ENCODE measurements at regions not wholly inside any gene's neighbourhood (a gene's known extent, or its start where the extent isn't known, plus 50 kb on each side); places are given as distances from the start of the nearest gene placed in this dataset.

GRCh38 chr2:65625982-65626381 is 193.6 kb upstream of the SPRED2 start:
- H3K27ac ChIP-seq (ENCODE audit: insufficient read depth, low read depth, low read length, poor library complexity, severe bottlenecking), result no peak overlapping the region
- no peak overlapping the region for H3K4me3 ChIP-seq (ENCODE audit: insufficient read depth, low read depth, low read length)
- H3K9me3 ChIP-seq (ENCODE audit: control insufficient read depth, low read length), result no peaks in the 10 kb centered on the region
- no peaks in the 10 kb centered on the region for H3K4me1 ChIP-seq (ENCODE audit: control insufficient read depth, insufficient read depth, low read length)
- no peaks in the 10 kb centered on the region for H3K27me3 ChIP-seq (ENCODE audit: control insufficient read depth, insufficient read depth, low read length, poor library complexity, severe bottlenecking)
- no peaks in the 10 kb centered on the region for H3K36me3 ChIP-seq (ENCODE audit: control insufficient read depth, insufficient read depth, low read length)

- Histone ChIP-seq H3K9me3 (ENCODE audit: control insufficient read depth, low read length) (no peaks in the 10 kb centered on the region), H3K4me3 (ENCODE audit: insufficient read depth, low read depth, low read length) (no peak overlapping the region), H3K4me1 (ENCODE audit: control insufficient read depth, insufficient read depth, low read length) (no peaks in the 10 kb centered on the region), H3K27me3 (ENCODE audit: control insufficient read depth, insufficient read depth, low read length, poor library complexity, severe bottlenecking) (no peaks in the 10 kb centered on the region), H3K36me3 (ENCODE audit: control insufficient read depth, insufficient read depth, low read length) (no peaks in the 10 kb centered on the region), H3K27ac (ENCODE audit: insufficient read depth, low read depth, low read length, poor library complexity, severe bottlenecking) (no peak overlapping the region)
- WGBS, 2 experiments, result 95 to 97% methylated on average over 2 to 4 of the region's 4 CpGs
Measured at GRCh38 chr2:65622951-65623535, 190.6 kb upstream of the SPRED2 start.

- WGBS, 2 experiments, result 80 to 92% methylated on average over 1 of the region's 1 CpG
- no peak overlapping the region for H3K4me3 ChIP-seq (ENCODE audit: insufficient read depth, low read depth, low read length)
- H3K27ac ChIP-seq (ENCODE audit: insufficient read depth, low read depth, low read length, poor library complexity, severe bottlenecking), result no peak overlapping the region
- no peaks in the 10 kb centered on the region for H3K9me3 ChIP-seq (ENCODE audit: control insufficient read depth, low read length)
- H3K27me3 ChIP-seq (ENCODE audit: control insufficient read depth, insufficient read depth, low read length, poor library complexity, severe bottlenecking), result no peaks in the 10 kb centered on the region
- H3K36me3 ChIP-seq (ENCODE audit: control insufficient read depth, insufficient read depth, low read length), result no peaks in the 10 kb centered on the region
- H3K4me1 ChIP-seq (ENCODE audit: control insufficient read depth, insufficient read depth, low read length), result no peaks in the 10 kb centered on the region
Measured at GRCh38 chr2:65622499-65622898, 190.1 kb upstream of the SPRED2 start.

- H3K27me3 ChIP-seq (ENCODE audit: control insufficient read depth, insufficient read depth, low read length, poor library complexity, severe bottlenecking), result no peaks in the 10 kb centered on the region
- H3K4me1 ChIP-seq (ENCODE audit: control insufficient read depth, insufficient read depth, low read length), result no peaks in the 10 kb centered on the region
- 85 to 96% methylated on average over 1 of the region's 1 CpG for WGBS, 2 experiments
- H3K36me3 ChIP-seq (ENCODE audit: control insufficient read depth, insufficient read depth, low read length), result no peaks in the 10 kb centered on the region
- no peaks in the 10 kb centered on the region for H3K9me3 ChIP-seq (ENCODE audit: control insufficient read depth, low read length)
- H3K4me3 ChIP-seq (ENCODE audit: insufficient read depth, low read depth, low read length), result no peak overlapping the region
- no peak overlapping the region for H3K27ac ChIP-seq (ENCODE audit: insufficient read depth, low read depth, low read length, poor library complexity, severe bottlenecking)
Measured at GRCh38 chr2:65620524-65620923, 188.1 kb upstream of the SPRED2 start.

- Histone ChIP-seq H3K36me3 (ENCODE audit: control insufficient read depth, insufficient read depth, low read length) (no peaks in the 10 kb centered on the region), H3K4me3 (ENCODE audit: insufficient read depth, low read depth, low read length) (no peak overlapping the region), H3K27ac (ENCODE audit: insufficient read depth, low read depth, low read length, poor library complexity, severe bottlenecking) (no peak overlapping the region), H3K27me3 (ENCODE audit: control insufficient read depth, insufficient read depth, low read length, poor library complexity, severe bottlenecking) (no peaks in the 10 kb centered on the region), H3K4me1 (ENCODE audit: control insufficient read depth, insufficient read depth, low read length) (no peaks in the 10 kb centered on the region), H3K9me3 (ENCODE audit: control insufficient read depth, low read length) (no peaks in the 10 kb centered on the region)
- WGBS, 2 experiments, result 89 to 92% methylated on average over 2 of the region's 2 CpGs
Measured at GRCh38 chr2:65620026-65620425, 187.6 kb upstream of the SPRED2 start.

GRCh38 chr2:65615602-65616001 is 183.2 kb upstream of the SPRED2 start:
- WGBS, 2 experiments, result 82 to 95% methylated on average over 2 of the region's 2 CpGs
- no peak overlapping the region for H3K27ac ChIP-seq (ENCODE audit: insufficient read depth, low read depth, low read length, poor library complexity, severe bottlenecking)
- H3K27me3 ChIP-seq (ENCODE audit: control insufficient read depth, insufficient read depth, low read length, poor library complexity, severe bottlenecking), result no peaks in the 10 kb centered on the region
- no peaks in the 10 kb centered on the region for H3K36me3 ChIP-seq (ENCODE audit: control insufficient read depth, insufficient read depth, low read length)
- H3K4me1 ChIP-seq (ENCODE audit: control insufficient read depth, insufficient read depth, low read length), result no peaks in the 10 kb centered on the region
- no peak overlapping the region for H3K4me3 ChIP-seq (ENCODE audit: insufficient read depth, low read depth, low read length)
- H3K9me3 ChIP-seq (ENCODE audit: control insufficient read depth, low read length), result no peaks in the 10 kb centered on the region

- H3K27ac ChIP-seq (ENCODE audit: insufficient read depth, low read depth, low read length, poor library complexity, severe bottlenecking), result no peak overlapping the region
- WGBS, 2 experiments, result 92 to 96% methylated on average over 3 of the region's 3 CpGs
- H3K4me3 ChIP-seq (ENCODE audit: insufficient read depth, low read depth, low read length), result no peak overlapping the region
- no peaks in the 10 kb centered on the region for H3K36me3 ChIP-seq (ENCODE audit: control insufficient read depth, insufficient read depth, low read length)
- H3K9me3 ChIP-seq (ENCODE audit: control insufficient read depth, low read length), result no peaks in the 10 kb centered on the region
- no peaks in the 10 kb centered on the region for H3K4me1 ChIP-seq (ENCODE audit: control insufficient read depth, insufficient read depth, low read length)
- no peaks in the 10 kb centered on the region for H3K27me3 ChIP-seq (ENCODE audit: control insufficient read depth, insufficient read depth, low read length, poor library complexity, severe bottlenecking)
Measured at GRCh38 chr2:65613968-65614555, 181.7 kb upstream of the SPRED2 start.

GRCh38 chr2:65611488-65611887 is 179.1 kb upstream of the SPRED2 start:
- Histone ChIP-seq H3K36me3 (ENCODE audit: control insufficient read depth, insufficient read depth, low read length) (no peaks in the 10 kb centered on the region), H3K4me3 (ENCODE audit: insufficient read depth, low read depth, low read length) (no peak overlapping the region), H3K27me3 (ENCODE audit: control insufficient read depth, insufficient read depth, low read length, poor library complexity, severe bottlenecking) (no peaks in the 10 kb centered on the region), H3K27ac (ENCODE audit: insufficient read depth, low read depth, low read length, poor library complexity, severe bottlenecking) (no peak overlapping the region), H3K4me1 (ENCODE audit: control insufficient read depth, insufficient read depth, low read length) (peaks cover 18% of the 10 kb centered on the region), H3K9me3 (ENCODE audit: control insufficient read depth, low read length) (no peaks in the 10 kb centered on the region)
- 91 to 95% methylated on average over 2 of the region's 2 CpGs for WGBS, 2 experiments

- no peaks in the 10 kb centered on the region for H3K9me3 ChIP-seq (ENCODE audit: control insufficient read depth, low read length)
- H3K4me1 ChIP-seq (ENCODE audit: control insufficient read depth, insufficient read depth, low read length), result peaks cover 18% of the 10 kb centered on the region
- no peak overlapping the region for H3K27ac ChIP-seq (ENCODE audit: insufficient read depth, low read depth, low read length, poor library complexity, severe bottlenecking)
- H3K36me3 ChIP-seq (ENCODE audit: control insufficient read depth, insufficient read depth, low read length), result no peaks in the 10 kb centered on the region
- H3K27me3 ChIP-seq (ENCODE audit: control insufficient read depth, insufficient read depth, low read length, poor library complexity, severe bottlenecking), result no peaks in the 10 kb centered on the region
- no peak overlapping the region for H3K4me3 ChIP-seq (ENCODE audit: insufficient read depth, low read depth, low read length)
- WGBS, 2 experiments, result 90 to 92% methylated on average over 14 of the region's 14 CpGs
Measured at GRCh38 chr2:65608916-65609315, 176.5 kb upstream of the SPRED2 start.

- Histone ChIP-seq H3K36me3 (ENCODE audit: control insufficient read depth, insufficient read depth, low read length) (no peaks in the 10 kb centered on the region), H3K4me1 (ENCODE audit: control insufficient read depth, insufficient read depth, low read length) (peaks cover 18% of the 10 kb centered on the region)
- 69 to 77% methylated on average over 5 of the region's 5 CpGs for WGBS, 2 experiments
Measured at GRCh38 chr2:65608466-65608865, 176.1 kb upstream of the SPRED2 start.

More at GRCh38 chr2:65608466-65608865, 176.1 kb upstream of the SPRED2 start:
- Histone ChIP-seq H3K9me3 (ENCODE audit: control insufficient read depth, low read length) (no peaks in the 10 kb centered on the region), H3K27ac (ENCODE audit: insufficient read depth, low read depth, low read length, poor library complexity, severe bottlenecking) (no peak overlapping the region), H3K4me3 (ENCODE audit: insufficient read depth, low read depth, low read length) (no peak overlapping the region), H3K27me3 (ENCODE audit: control insufficient read depth, insufficient read depth, low read length, poor library complexity, severe bottlenecking) (no peaks in the 10 kb centered on the region)
